ENCODE measurements at regions not wholly inside any gene's neighbourhood (a gene's known extent, or its start where the extent isn't known, plus 50 kb on each side); places are given as distances from the start of the nearest gene placed in this dataset.

GRCh38 chr3:189430166-189430565 lies 201.0 kb upstream of the TP63 start:
- TF ChIP-seq, protein P1, sequence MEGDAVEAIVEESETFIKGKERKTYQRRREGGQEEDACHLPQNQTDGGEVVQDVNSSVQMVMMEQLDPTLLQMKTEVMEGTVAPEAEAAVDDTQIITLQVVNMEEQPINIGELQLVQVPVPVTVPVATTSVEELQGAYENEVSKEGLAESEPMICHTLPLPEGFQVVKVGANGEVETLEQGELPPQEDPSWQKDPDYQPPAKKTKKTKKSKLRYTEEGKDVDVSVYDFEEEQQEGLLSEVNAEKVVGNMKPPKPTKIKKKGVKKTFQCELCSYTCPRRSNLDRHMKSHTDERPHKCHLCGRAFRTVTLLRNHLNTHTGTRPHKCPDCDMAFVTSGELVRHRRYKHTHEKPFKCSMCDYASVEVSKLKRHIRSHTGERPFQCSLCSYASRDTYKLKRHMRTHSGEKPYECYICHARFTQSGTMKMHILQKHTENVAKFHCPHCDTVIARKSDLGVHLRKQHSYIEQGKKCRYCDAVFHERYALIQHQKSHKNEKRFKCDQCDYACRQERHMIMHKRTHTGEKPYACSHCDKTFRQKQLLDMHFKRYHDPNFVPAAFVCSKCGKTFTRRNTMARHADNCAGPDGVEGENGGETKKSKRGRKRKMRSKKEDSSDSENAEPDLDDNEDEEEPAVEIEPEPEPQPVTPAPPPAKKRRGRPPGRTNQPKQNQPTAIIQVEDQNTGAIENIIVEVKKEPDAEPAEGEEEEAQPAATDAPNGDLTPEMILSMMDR (conservative IDR thresholded peaks at IDR 0.05): no peak
- no peak for TF ChIP-seq ZFX (IDR thresholded peaks at IDR 0.05)

All from C4-2B (cell line).